Lower lobe of right lung (tissue), 2 donors: ENCODE measurements at regions not wholly inside any gene's neighbourhood (a gene's known extent, or its start where the extent isn't known, plus 50 kb on each side); places are given as distances from the start of the nearest gene placed in this dataset.

Experiments
- ATAC-seq, 2 donors: fragments of 200-7000 bp; cut with Tn5 transposase; one replicate each; pipeline ENCODE4 v1.9.1; 2020 to 2022; ENCODE audit warnings: mild to moderate bottlenecking in 2 of 2, moderate library complexity in 2 of 2
- DNase-seq: peaks from one replicate; pipeline ENCODE4 v3.0.0-alpha.2; 2020
- H3K27ac ChIP-seq: fragments of 200-600 bp; one replicate; pipeline ENCODE4 v1.8.0; 2022
- H3K27me3 ChIP-seq: fragments of 200-600 bp; one replicate; pipeline ENCODE4 v1.8.0; 2022; ENCODE audit warnings: low read depth
- H3K36me3 ChIP-seq: fragments of 200-600 bp; one replicate; pipeline ENCODE4 v1.8.0; 2022; ENCODE audit warnings: mild to moderate bottlenecking
- H3K4me1 ChIP-seq: fragments of 200-600 bp; one replicate; pipeline ENCODE4 v1.8.0; 2022
- H3K4me3 ChIP-seq: fragments of 200-600 bp; one replicate; pipeline ENCODE4 v1.8.0; 2022; ENCODE audit warnings: mild to moderate bottlenecking
- H3K9me3 ChIP-seq: fragments of 200-600 bp; one replicate; pipeline ENCODE4 v1.8.0; 2022
- CTCF ChIP-seq: fragments of 200-600 bp; IDR thresholded peaks from one replicate; pipeline ENCODE4 v1.8.0; 2022; ENCODE audit warnings: antibody characterized with exemption, mild to moderate bottlenecking
- intact Hi-C: fragments of 100-400 bp; cut with DNase I; formaldehyde crosslinking; loops from one replicate; pipeline ENCODE4 v1.11.0; 2022
- donor health status: DM: no; HTN: yes; CAD: no; lungs with severe emphysema.

DNA sequence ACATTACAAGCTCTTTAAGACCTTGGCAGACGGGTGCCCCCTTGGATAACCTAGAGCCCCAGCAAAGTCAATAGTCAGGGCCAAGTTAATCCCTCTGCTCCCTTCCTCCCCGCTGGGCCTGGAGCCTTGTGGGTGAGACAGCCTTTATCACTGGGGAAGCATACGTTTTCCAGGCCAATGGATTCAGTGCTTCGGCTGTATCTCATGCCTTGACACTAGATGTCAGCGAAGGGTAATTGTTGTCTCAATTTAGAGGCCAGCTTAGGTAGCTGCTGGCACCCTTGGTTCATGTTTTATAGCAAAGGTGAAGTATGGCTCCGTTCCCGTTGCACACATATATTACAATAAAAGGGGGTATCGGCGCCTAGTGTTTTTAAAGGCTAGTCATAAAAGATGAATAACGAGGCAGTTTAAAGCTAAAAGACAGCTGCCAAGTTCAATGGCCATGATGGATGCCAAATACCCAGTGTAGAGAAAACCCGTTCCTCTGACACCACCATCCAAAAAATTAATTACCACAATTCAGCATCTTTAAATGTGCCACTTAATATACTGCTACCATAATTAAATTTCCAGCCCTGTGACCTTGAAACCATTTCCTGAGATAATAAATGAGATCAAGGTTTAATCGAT lies 52.3 kb upstream of the BNIP2 start:
- H3K9me3 ChIP-seq, result no peaks in the 10 kb centered on the region
- DNase-seq, result no peak
- intact Hi-C loops, result no loop called here
- no peak overlapping the region for H3K4me3 ChIP-seq
- H3K4me1 ChIP-seq, result no peaks in the 10 kb centered on the region
- peaks cover 13% of the 10 kb centered on the region for H3K27me3 ChIP-seq
- TF ChIP-seq CTCF, result no peak
- no peaks in the 10 kb centered on the region for H3K36me3 ChIP-seq
- H3K27ac ChIP-seq, result no peak overlapping the region
- no peak for ATAC-seq

DNA sequence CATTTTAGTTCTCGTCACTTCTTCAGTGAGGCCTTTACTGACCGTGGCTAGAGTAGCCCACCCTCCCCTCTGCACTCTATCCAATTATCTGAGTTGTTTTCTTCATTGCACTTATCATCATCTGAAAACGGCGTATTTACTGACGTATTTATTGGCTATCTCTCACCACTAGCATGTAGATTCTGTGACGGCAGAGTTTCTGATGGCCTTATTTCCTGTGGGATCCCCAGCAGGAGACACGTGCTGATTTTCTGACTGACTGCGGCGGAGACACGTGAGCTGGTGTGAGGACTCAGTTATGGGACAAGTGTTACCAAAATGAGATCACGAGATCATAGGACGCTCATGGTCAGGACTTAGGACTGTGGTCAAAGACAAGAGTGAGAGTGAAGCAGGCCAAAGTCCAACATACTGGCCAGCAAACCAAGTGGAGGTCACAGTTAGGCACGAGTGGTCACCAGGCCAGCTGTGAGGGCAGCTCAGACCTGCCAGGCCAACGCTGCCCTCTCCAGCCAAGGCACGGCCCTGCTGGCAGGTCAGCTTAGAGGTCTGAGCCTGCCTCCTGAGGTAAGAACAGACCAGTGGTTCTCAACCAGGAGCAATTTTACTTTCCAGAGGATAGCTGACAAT lies 50.6 kb upstream of the BNIP2 start:
- intact Hi-C loops, result no loop called here
- Histone ChIP-seq H3K27ac (no peak overlapping the region), H3K36me3 (no peaks in the 10 kb centered on the region), H3K9me3 (no peaks in the 10 kb centered on the region), H3K4me1 (no peaks in the 10 kb centered on the region), H3K4me3 (no peak overlapping the region), H3K27me3 (peaks cover 10% of the 10 kb centered on the region)
- DNase-seq, result no peak
- ATAC-seq, result no peak
- no peak for TF ChIP-seq CTCF
